ENCODE measurements at regions not wholly inside any gene's neighbourhood (a gene's known extent, or its start where the extent isn't known, plus 50 kb on each side); places are given as distances from the start of the nearest gene placed in this dataset.

DNA sequence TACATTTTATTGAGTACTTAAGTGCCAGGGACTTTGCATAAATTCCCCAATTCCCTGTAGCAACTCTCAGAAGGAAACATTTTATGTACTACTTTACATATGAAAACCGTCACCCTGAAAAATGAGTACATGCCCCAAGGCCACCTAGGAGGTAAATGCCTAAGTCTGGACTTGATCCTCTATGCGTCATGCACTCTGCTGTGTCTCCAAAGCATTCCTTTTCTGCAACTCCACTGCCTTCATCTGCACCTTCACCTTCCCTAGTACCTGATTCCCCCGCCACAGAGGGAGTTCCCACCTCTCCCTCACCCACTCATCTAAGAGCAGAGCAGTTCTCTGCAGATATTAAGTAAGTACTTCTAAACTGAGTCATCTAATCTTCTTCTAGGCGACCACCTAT, 75.2 kb upstream of the HRH2 start:
- no peak for DNase-seq (ENCODE audit: low spot score)
- H3K27ac Mint-ChIP-seq, result no peak overlapping the region

More for the DNA sequence above, 75.2 kb upstream of the HRH2 start:
- Histone ChIP-seq H4K20me1 (replicated peaks; ENCODE audit: insufficient read depth) (no peaks in the 10 kb centered on the region), H3K4me1 (ENCODE audit: insufficient read depth) (peaks cover 14% of the 10 kb centered on the region), H3K4me2 (no peak overlapping the region; the same call in 1 of the 2 replicates), H3K4me3 (no peak overlapping the region), H3K27ac (ENCODE audit: low read depth) (no peak overlapping the region), H3K27me3 (ENCODE audit: insufficient read depth) (no peaks in the 10 kb centered on the region), H3K9me2 (ENCODE audit: insufficient read depth) (peaks cover 23% of the 10 kb centered on the region), H3K79me2 (replicated peaks; ENCODE audit: insufficient read depth) (no peaks in the 10 kb centered on the region), H2AFZ (no peak overlapping the region), H3K36me3 (ENCODE audit: insufficient read depth) (no peaks in the 10 kb centered on the region; the same call in 1 of the 2 replicates), H3F3A (replicated peaks; ENCODE audit: low read depth) (no peaks in the 10 kb centered on the region)
- Mint-ChIP-seq H3K36me3 (ENCODE audit: low read depth) (peaks cover 16% of the 10 kb centered on the region), H3K4me1 (peaks cover 14% of the 10 kb centered on the region), H3K9me3 (peaks cover 23% of the 10 kb centered on the region), H3K4me3 (no peak overlapping the region), H3K27me3 (ENCODE audit: insufficient read depth, low read depth, poor library complexity) (peaks cover 9% of the 10 kb centered on the region)
- no peak for ATAC-seq
- TF ChIP-seq, protein P1, sequence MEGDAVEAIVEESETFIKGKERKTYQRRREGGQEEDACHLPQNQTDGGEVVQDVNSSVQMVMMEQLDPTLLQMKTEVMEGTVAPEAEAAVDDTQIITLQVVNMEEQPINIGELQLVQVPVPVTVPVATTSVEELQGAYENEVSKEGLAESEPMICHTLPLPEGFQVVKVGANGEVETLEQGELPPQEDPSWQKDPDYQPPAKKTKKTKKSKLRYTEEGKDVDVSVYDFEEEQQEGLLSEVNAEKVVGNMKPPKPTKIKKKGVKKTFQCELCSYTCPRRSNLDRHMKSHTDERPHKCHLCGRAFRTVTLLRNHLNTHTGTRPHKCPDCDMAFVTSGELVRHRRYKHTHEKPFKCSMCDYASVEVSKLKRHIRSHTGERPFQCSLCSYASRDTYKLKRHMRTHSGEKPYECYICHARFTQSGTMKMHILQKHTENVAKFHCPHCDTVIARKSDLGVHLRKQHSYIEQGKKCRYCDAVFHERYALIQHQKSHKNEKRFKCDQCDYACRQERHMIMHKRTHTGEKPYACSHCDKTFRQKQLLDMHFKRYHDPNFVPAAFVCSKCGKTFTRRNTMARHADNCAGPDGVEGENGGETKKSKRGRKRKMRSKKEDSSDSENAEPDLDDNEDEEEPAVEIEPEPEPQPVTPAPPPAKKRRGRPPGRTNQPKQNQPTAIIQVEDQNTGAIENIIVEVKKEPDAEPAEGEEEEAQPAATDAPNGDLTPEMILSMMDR (conservative IDR thresholded peaks at IDR 0.05; ENCODE audit: low read depth in 2 of 2), result no peak
- TF ChIP-seq, protein P2, sequence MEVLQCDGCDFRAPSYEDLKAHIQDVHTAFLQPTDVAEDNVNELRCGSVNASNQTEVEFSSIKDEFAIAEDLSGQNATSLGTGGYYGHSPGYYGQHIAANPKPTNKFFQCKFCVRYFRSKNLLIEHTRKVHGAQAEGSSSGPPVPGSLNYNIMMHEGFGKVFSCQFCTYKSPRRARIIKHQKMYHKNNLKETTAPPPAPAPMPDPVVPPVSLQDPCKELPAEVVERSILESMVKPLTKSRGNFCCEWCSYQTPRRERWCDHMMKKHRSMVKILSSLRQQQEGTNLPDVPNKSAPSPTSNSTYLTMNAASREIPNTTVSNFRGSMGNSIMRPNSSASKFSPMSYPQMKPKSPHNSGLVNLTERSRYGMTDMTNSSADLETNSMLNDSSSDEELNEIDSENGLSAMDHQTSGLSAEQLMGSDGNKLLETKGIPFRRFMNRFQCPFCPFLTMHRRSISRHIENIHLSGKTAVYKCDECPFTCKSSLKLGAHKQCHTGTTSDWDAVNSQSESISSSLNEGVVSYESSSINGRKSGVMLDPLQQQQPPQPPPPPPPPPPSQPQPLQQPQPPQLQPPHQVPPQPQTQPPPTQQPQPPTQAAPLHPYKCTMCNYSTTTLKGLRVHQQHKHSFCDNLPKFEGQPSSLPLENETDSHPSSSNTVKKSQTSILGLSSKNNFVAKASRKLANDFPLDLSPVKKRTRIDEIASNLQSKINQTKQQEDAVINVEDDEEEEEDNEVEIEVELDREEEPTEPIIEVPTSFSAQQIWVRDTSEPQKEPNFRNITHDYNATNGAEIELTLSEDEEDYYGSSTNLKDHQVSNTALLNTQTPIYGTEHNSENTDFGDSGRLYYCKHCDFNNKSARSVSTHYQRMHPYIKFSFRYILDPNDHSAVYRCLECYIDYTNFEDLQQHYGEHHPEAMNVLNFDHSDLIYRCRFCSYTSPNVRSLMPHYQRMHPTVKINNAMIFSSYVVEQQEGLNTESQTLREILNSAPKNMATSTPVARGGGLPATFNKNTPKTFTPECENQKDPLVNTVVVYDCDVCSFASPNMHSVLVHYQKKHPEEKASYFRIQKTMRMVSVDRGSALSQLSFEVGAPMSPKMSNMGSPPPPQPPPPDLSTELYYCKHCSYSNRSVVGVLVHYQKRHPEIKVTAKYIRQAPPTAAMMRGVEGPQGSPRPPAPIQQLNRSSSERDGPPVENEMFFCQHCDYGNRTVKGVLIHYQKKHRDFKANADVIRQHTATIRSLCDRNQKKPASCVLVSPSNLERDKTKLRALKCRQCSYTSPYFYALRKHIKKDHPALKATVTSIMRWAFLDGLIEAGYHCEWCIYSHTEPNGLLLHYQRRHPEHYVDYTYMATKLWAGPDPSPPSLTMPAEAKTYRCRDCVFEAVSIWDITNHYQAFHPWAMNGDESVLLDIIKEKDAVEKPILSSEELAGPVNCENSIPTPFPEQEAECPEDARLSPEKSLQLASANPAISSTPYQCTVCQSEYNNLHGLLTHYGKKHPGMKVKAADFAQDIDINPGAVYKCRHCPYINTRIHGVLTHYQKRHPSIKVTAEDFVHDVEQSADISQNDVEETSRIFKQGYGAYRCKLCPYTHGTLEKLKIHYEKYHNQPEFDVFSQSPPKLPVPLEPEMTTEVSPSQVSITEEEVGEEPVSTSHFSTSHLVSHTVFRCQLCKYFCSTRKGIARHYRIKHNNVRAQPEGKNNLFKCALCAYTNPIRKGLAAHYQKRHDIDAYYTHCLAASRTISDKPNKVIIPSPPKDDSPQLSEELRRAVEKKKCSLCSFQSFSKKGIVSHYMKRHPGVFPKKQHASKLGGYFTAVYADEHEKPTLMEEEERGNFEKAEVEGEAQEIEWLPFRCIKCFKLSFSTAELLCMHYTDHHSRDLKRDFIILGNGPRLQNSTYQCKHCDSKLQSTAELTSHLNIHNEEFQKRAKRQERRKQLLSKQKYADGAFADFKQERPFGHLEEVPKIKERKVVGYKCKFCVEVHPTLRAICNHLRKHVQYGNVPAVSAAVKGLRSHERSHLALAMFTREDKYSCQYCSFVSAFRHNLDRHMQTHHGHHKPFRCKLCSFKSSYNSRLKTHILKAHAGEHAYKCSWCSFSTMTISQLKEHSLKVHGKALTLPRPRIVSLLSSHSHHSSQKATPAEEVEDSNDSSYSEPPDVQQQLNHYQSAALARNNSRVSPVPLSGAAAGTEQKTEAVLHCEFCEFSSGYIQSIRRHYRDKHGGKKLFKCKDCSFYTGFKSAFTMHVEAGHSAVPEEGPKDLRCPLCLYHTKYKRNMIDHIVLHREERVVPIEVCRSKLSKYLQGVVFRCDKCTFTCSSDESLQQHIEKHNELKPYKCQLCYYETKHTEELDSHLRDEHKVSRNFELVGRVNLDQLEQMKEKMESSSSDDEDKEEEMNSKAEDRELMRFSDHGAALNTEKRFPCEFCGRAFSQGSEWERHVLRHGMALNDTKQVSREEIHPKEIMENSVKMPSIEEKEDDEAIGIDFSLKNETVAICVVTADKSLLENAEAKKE (CRISPR knock-in tag; IDR thresholded peaks at IDR 0.05), result no peak
- TF ChIP-seq CREB1 (CRISPR knock-in tag; IDR thresholded peaks at IDR 0.05; ENCODE audit: low read depth) (no peak), EZH2phosphoT487 (IDR thresholded peaks at IDR 0.05; ENCODE audit: unreplicated experiment) (no peak), NANOG (IDR thresholded peaks at IDR 0.05; ENCODE audit: borderline replicate concordance) (no peak), ZNF114 (CRISPR knock-in tag; IDR thresholded peaks at IDR 0.05) (no peak)

Measured in GM23338 (cell line).